Transverse colon (tissue), 4 donors: ENCODE measurements at regions not wholly inside any gene's neighbourhood (a gene's known extent, or its start where the extent isn't known, plus 50 kb on each side); places are given as distances from the start of the nearest gene placed in this dataset.

Experiments used
- DNase-seq: peaks from one replicate; pipeline ENCODE4 v3.0.0-alpha.2; 2019
- H3K27ac ChIP-seq, 4 donors: fragments of 200-600 bp; sonication (generic); 2 replicates each; pipeline ENCODE4 v1.5.1; 2016 to 2018; ENCODE audit warnings: inconsistent platforms in 4 of 4
- H3K27me3 ChIP-seq: fragments of 200-600 bp; sonication (generic); 2 replicates; pipeline ENCODE4 v1.5.1; 2017; ENCODE audit warnings: inconsistent platforms
- H3K36me3 ChIP-seq, 4 donors: fragments of 200-600 bp; sonication (generic); 2 replicates each; pipeline ENCODE4 v1.5.1; 2017 to 2019; ENCODE audit warnings: inconsistent platforms in 4 of 4
- H3K4me1 ChIP-seq, 4 donors: fragments of 200-600 bp; sonication (generic); 2 replicates each; pipeline ENCODE4 v1.5.1; 2017 to 2020; ENCODE audit warnings: inconsistent platforms in 4 of 4
- H3K4me3 ChIP-seq, 4 donors: fragments of 200-600 bp; sonication (generic); 1 replicate in 1 of 4; 2 replicates in 3 of 4; pipeline versions ENCODE4 v1.5.1 to v1.6.1; 2017 to 2019; ENCODE audit warnings: inconsistent platforms in 4 of 4
- H3K9me3 ChIP-seq, 2 donors: fragments of 200-600 bp; sonication (generic); 2 replicates each; pipeline ENCODE4 v1.5.1; 2017 to 2019; ENCODE audit warnings: inconsistent platforms in 2 of 2
- EP300 ChIP-seq: sonication (generic); formaldehyde crosslinking; IDR thresholded peaks from one replicate; pipeline ENCODE4 v1.6.1; 2017; ENCODE audit warnings: antibody characterized with exemption, low read depth
- POLR2A ChIP-seq: fragments of 450-650 bp; IDR thresholded peaks from one replicate; pipeline ENCODE4 v1.6.1; 2016; ENCODE audit warnings: antibody characterized with exemption, mild to moderate bottlenecking, moderate library complexity
- POLR2AphosphoS5 ChIP-seq, 3 donors: sonication (generic); formaldehyde crosslinking; IDR thresholded peaks; one replicate each; pipeline ENCODE4 v1.6.1; 2016; ENCODE audit warnings: antibody characterized with exemption in 3 of 3
- WGBS, 2 donors: methylation state at CpG; one replicate each; pipeline ENCODE4 v1.1.5; 2018; ENCODE audit warnings: low coverage in 1 of 2; 5-methylcytosine and 5-hydroxymethylcytosine counted together
- in situ Hi-C, 4 donors: fragments of 200-750 bp; cut with MboI; loops; one replicate each; pipeline versions ENCODE4 v1.15.0 to v1.15.1; 2017; ENCODE audit warnings: low sequenced_read_pairs in 3 of 4, low pct_ligation_motif_present in 1 of 4, low pct_unique_long_range_greater_than_20kb in 1 of 4
- intact Hi-C: fragments of 100-400 bp; cut with DNase I; formaldehyde crosslinking; loops from one replicate; pipeline ENCODE4 v1.15.1; 2023; ENCODE audit warnings: low total_unique reads
- TF ChIP-seq, protein P1 (sequence below), 5 experiments: fragments of 200-600 bp in 3 of 5; fragments of 450-650 bp in 2 of 5; sonication (generic) in 3 of 5; IDR thresholded peaks; 1 replicate in 2 of 5; 2 replicates in 3 of 5; pipeline ENCODE4 v1.5.1; 2016 to 2017; ENCODE audit warnings: antibody characterized with exemption in 5 of 5, inconsistent platforms in 3 of 5, mild to moderate bottlenecking in 2 of 5, moderate library complexity in 1 of 5

DNA sequence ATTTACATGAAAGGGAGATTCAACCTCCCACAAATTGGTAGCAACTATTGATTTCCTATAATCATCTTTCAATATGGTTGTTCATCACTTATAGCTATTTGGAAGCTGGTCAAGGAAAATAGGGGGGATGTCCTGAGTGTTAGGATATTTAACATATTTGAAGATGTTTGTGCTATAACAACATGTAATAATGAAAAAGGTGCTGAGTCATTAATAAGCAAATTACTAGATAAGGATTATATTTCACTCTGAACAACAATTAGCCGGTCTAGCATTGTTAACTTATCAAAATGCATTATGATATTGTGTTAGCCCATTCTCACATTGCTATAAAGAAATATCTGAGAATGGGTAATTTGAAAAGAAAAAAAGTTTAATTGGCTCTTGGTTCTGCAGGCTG lies 225.8 kb upstream of the ARPP21 start:
- 78 to 91% methylated on average over 1 of the region's 1 CpG for WGBS, 2 donors
- H3K4me1 ChIP-seq = no peaks in the 10 kb centered on the region
- no peak for DNase-seq
- H3K4me3 ChIP-seq = no peak overlapping the region
- H3K36me3 ChIP-seq = no peaks in the 10 kb centered on the region
- H3K27me3 ChIP-seq = no peaks in the 10 kb centered on the region
- H3K9me3 ChIP-seq = no peaks in the 10 kb centered on the region
- H3K27ac ChIP-seq = no peak overlapping the region
- intact Hi-C loops (no loop called here), in situ Hi-C loops (no loop called here)
- TF ChIP-seq POLR2A = no peak
- no peak for TF ChIP-seq EP300
- TF ChIP-seq, protein P1, sequence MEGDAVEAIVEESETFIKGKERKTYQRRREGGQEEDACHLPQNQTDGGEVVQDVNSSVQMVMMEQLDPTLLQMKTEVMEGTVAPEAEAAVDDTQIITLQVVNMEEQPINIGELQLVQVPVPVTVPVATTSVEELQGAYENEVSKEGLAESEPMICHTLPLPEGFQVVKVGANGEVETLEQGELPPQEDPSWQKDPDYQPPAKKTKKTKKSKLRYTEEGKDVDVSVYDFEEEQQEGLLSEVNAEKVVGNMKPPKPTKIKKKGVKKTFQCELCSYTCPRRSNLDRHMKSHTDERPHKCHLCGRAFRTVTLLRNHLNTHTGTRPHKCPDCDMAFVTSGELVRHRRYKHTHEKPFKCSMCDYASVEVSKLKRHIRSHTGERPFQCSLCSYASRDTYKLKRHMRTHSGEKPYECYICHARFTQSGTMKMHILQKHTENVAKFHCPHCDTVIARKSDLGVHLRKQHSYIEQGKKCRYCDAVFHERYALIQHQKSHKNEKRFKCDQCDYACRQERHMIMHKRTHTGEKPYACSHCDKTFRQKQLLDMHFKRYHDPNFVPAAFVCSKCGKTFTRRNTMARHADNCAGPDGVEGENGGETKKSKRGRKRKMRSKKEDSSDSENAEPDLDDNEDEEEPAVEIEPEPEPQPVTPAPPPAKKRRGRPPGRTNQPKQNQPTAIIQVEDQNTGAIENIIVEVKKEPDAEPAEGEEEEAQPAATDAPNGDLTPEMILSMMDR (IDR thresholded peaks at IDR 0.05) = no peak
- TF ChIP-seq POLR2AphosphoS5 (IDR thresholded peaks at IDR 0.05) = no peak

- no peak for DNase-seq
- Histone ChIP-seq H3K27me3 (no peaks in the 10 kb centered on the region), H3K9me3 (no peaks in the 10 kb centered on the region), H3K4me3 (no peak overlapping the region), H3K27ac (no peak overlapping the region), H3K36me3 (no peaks in the 10 kb centered on the region), H3K4me1 (no peaks in the 10 kb centered on the region)
- no peak for TF ChIP-seq EP300
- TF ChIP-seq, protein P1 (IDR thresholded peaks at IDR 0.05) = no peak
- no peak for TF ChIP-seq POLR2A
- no peak for TF ChIP-seq POLR2AphosphoS5 (IDR thresholded peaks at IDR 0.05)
- intact Hi-C loops (no loop called here), in situ Hi-C loops (no loop called here)
- WGBS, 2 donors = 38 to 40% methylated on average over 2 of the region's 2 CpGs
These were observed 222.2 kb upstream of the ARPP21 start for GRCh38 chr3:35417080-35417479.

DNA sequence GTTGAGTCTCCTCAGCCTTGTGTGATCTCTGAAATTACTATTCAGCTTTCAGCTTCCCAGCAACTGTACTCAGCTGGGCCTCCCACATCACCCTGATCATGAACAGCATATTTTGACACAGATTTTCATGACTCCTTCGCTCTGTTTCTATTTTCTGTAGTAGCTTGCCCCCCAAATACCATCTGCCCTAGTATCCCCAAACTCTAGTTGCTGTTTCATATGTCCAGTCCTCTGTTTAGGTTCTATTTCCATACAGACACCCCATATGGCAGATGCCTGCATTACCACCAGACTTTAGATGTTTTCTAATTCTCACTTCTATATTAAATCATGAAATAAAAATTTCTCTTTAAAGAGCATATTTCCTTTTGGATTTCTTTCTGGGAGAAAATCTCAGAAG lies 217.2 kb upstream of the ARPP21 start:
- no peak overlapping the region for H3K4me3 ChIP-seq

GRCh38 chr3:35422836-35423601 lies 216.3 kb upstream of the ARPP21 start:
- 44 to 47% methylated on average over 6 of the region's 6 CpGs for WGBS, 2 donors
- no peak for DNase-seq
- Histone ChIP-seq H3K4me3 (no peak overlapping the region), H3K27me3 (no peaks in the 10 kb centered on the region), H3K4me1 (no peaks in the 10 kb centered on the region), H3K27ac (no peak overlapping the region), H3K36me3 (no peaks in the 10 kb centered on the region), H3K9me3 (no peaks in the 10 kb centered on the region)
- intact Hi-C loops (no loop called here), in situ Hi-C loops (no loop called here)
- TF ChIP-seq POLR2A (no peak), POLR2AphosphoS5 (IDR thresholded peaks at IDR 0.05) (no peak), EP300 (no peak)
- TF ChIP-seq, protein P1 (IDR thresholded peaks at IDR 0.05) = no peak

More for the DNA sequence above, 217.2 kb upstream of the ARPP21 start:
- no peak for DNase-seq
- no peak overlapping the region for H3K27ac ChIP-seq
- 74 to 82% methylated on average over 1 of the region's 1 CpG for WGBS, 2 donors
- H3K9me3 ChIP-seq = no peaks in the 10 kb centered on the region
- in situ Hi-C loops = no loop called here
- intact Hi-C loops = no loop called here
- no peaks in the 10 kb centered on the region for H3K27me3 ChIP-seq
- TF ChIP-seq POLR2AphosphoS5 (IDR thresholded peaks at IDR 0.05) = no peak
- TF ChIP-seq, protein P1 (IDR thresholded peaks at IDR 0.05) = no peak
- no peak for TF ChIP-seq EP300
- no peak for TF ChIP-seq POLR2A
- H3K36me3 ChIP-seq = no peaks in the 10 kb centered on the region
- no peaks in the 10 kb centered on the region for H3K4me1 ChIP-seq
